K562 (cell line): ENCODE measurements at regions not wholly inside any gene's neighbourhood (a gene's known extent, or its start where the extent isn't known, plus 50 kb on each side); places are given as distances from the start of the nearest gene placed in this dataset.

Experiments
- ATAC-seq: fragments of 200-7000 bp; cut with Tn5 transposase; 3 replicates; pipeline ENCODE4 v1.9.1; 2020; ENCODE audit warnings: moderate library complexity
- BruUV-seq: library from RNA; stranded (reverse); fragments of 400-500 nt; replicated peaks from 2 replicates; lab custom pipeline; 2021; lab: Mats Ljungman, UMichigan
- CTCF ChIA-PET: fragments of 300-600 bp; formaldehyde crosslinking; extraction: SDS; loops from one replicate; lab custom pipeline; 2021; ENCODE audit warnings: low intra/inter-chr PET ratio; lab: Yijun Ruan, JAX
- POLR2A ChIA-PET: fragments of 300-600, 350-650 bp; sonication (Branson Sonifier 250); formaldehyde crosslinking; extraction: SDS; loops from one replicate; lab custom pipeline; 2021; ENCODE audit warnings: antibody characterized with exemption, inconsistent platforms; lab: Yijun Ruan, JAX
- DNase-seq, 4 experiments: peaks; one replicate each; pipeline versions ENCODE4 v3.0.0 to v3.0.0-alpha.2; 2011 to 2018; ENCODE audit warnings: low spot score in 3 of 4, mixed read lengths in 3 of 4; ENCODE audit errors: extremely low read depth in 1 of 4
- FAIRE-seq: peaks from 2 replicates; lab custom pipeline; 2011; peaks lifted over from hg19 to GRCh38; lab: Jason Lieb, UNC
- H2AFZ ChIP-seq: 2 replicates; pipeline ENCODE4 v1.6.0; 2011; ENCODE audit warnings: low read depth, low read length, control low read depth, inconsistent platforms
- H3K27ac ChIP-seq: fragments of 200-600 bp; 3 replicates; pipeline ENCODE4 v1.8.0; 2011; ENCODE audit warnings: low read depth, mild to moderate bottlenecking, control low read depth, inconsistent platforms, low read length, moderate library complexity, mixed read lengths; ENCODE audit errors: extremely low read depth
- H3K27me3 ChIP-seq, 2 experiments: fragments of 300-600 bp in 1 of 2; 2 replicates in 1 of 2; 3 replicates in 1 of 2; pipeline versions ENCODE4 v1.6.0 to v1.8.0; 2011; ENCODE audit warnings: inconsistent platforms in 2 of 2, low read length in 2 of 2, mild to moderate bottlenecking in 1 of 2, mixed read lengths in 1 of 2, moderate library complexity in 1 of 2; ENCODE audit not compliant: control insufficient read depth in 2 of 2, insufficient read depth in 2 of 2
- H3K36me3 ChIP-seq: fragments of 300-600 bp; 3 replicates; pipeline ENCODE4 v1.8.0; 2011; ENCODE audit warnings: mild to moderate bottlenecking, low read length, inconsistent platforms; ENCODE audit not compliant: control insufficient read depth, insufficient read depth
- H3K4me1 ChIP-seq, 2 experiments: fragments of 200-600 bp in 1 of 2; replicated peaks in 1 of 2; 2 replicates in 1 of 2; 3 replicates in 1 of 2; pipeline versions ENCODE4 v1.5.1 to v1.8.0; 2011; ENCODE audit warnings: inconsistent platforms in 2 of 2, low read length in 2 of 2, mild to moderate bottlenecking in 1 of 2, mixed read lengths in 1 of 2, moderate library complexity in 1 of 2; ENCODE audit not compliant: control insufficient read depth in 2 of 2, insufficient read depth in 2 of 2
- H3K4me2 ChIP-seq: 2 replicates; pipeline ENCODE4 v1.6.1; 2011; ENCODE audit warnings: low read length, control low read depth, inconsistent platforms, mixed read lengths; ENCODE audit not compliant: insufficient read depth
- H3K4me3 ChIP-seq: fragments of 200-600 bp; sonication (generic), shearing (Covaris generic); 2 replicates; pipeline ENCODE4 v1.5.1; 2016; ENCODE audit warnings: control low read depth, inconsistent platforms
- H3K79me2 ChIP-seq: fragments of 200-600 bp; 3 replicates; pipeline ENCODE4 v1.8.0; 2011; ENCODE audit warnings: low read length, inconsistent platforms; ENCODE audit not compliant: control insufficient read depth, insufficient read depth
- H3K9ac ChIP-seq, 2 experiments: 2 replicates each; pipeline versions ENCODE4 v1.6.0 to v1.6.1; 2011; ENCODE audit warnings: low read depth in 2 of 2, low read length in 2 of 2, control low read depth in 1 of 2, inconsistent platforms in 1 of 2, mild to moderate bottlenecking in 1 of 2, mixed read lengths in 1 of 2; ENCODE audit not compliant: insufficient read depth in 1 of 2
- H3K9me1 ChIP-seq: one replicate; pipeline ENCODE4 v1.6.0; 2011; ENCODE audit warnings: inconsistent platforms, mild to moderate bottlenecking, low read length, moderate library complexity; ENCODE audit not compliant: control insufficient read depth, insufficient read depth
- H3K9me3 ChIP-seq: replicated peaks from 2 replicates; pipeline ENCODE4 v1.5.1; 2011; ENCODE audit warnings: low read depth, low read length, inconsistent platforms; ENCODE audit not compliant: control insufficient read depth, insufficient read depth
- H4K20me1 ChIP-seq: replicated peaks from 2 replicates; pipeline ENCODE4 v1.6.1; 2011; ENCODE audit warnings: low read length, inconsistent platforms, mixed read lengths; ENCODE audit not compliant: control insufficient read depth, insufficient read depth
- FUS ChIP-seq: fragments of 200-400 bp; formaldehyde crosslinking; optimal IDR thresholded peaks from 2 replicates; pipeline ENCODE3; 2017; ENCODE audit warnings: low read depth, low read length
- KLF10 ChIP-seq: fragments of 250-450 bp; sonication (Bioruptor Pico); IDR thresholded peaks from 2 replicates; pipeline ENCODE4 v1.6.1; 2021; ENCODE audit warnings: matching md5 sums
- NCOA4 ChIP-seq: fragments of 450-650 bp; IDR thresholded peaks from 2 replicates; pipeline ENCODE4 v1.6.1; 2018; ENCODE audit warnings: mild to moderate bottlenecking; ENCODE audit not compliant: partially characterized antibody
- RFX5 ChIP-seq: IDR thresholded peaks from 2 replicates; pipeline ENCODE4 v1.6.1; 2011; ENCODE audit warnings: low read depth, mild to moderate bottlenecking, improper control_type of control experiment, low read length
- RUNX1 ChIP-seq: sonication (generic); IDR thresholded peaks from 2 replicates; pipeline ENCODE4 v1.6.1; 2016; ENCODE audit warnings: antibody characterized with exemption, low read depth
- SP2 ChIP-seq: IDR thresholded peaks from 2 replicates; pipeline ENCODE4 v1.6.1; 2011; ENCODE audit warnings: mild to moderate bottlenecking, low read depth, low read length, moderate library complexity; ENCODE audit not compliant: poor library complexity, severe bottlenecking; ENCODE audit errors: extremely low read depth
- U2AF2 ChIP-seq: fragments of 200-400 bp; formaldehyde crosslinking; optimal IDR thresholded peaks from 2 replicates; pipeline ENCODE3; 2017; ENCODE audit warnings: low read depth, mild to moderate bottlenecking, low read length
- ZBTB7A ChIP-seq: IDR thresholded peaks from 2 replicates; pipeline ENCODE4 v1.6.1; 2011; ENCODE audit warnings: low read depth, mild to moderate bottlenecking, low read length, moderate library complexity, borderline replicate concordance; ENCODE audit not compliant: control insufficient read depth
- WGBS: fragments of 100-300 bp; shearing (Covaris generic); methylation state at CpG from one replicate; pipeline ENCODE4 v1.1.6; 2016; ENCODE audit warnings: low coverage, mixed read lengths; ENCODE audit not compliant: insufficient coverage; ENCODE audit errors: missing lambda C conversion rate; 5-methylcytosine and 5-hydroxymethylcytosine counted together
- in situ Hi-C: fragments of 300-500 bp; cut with MboI; formaldehyde crosslinking; loops from 4 replicates; pipeline ENCODE4 v1.15.0; 2018; ENCODE audit warnings: inconsistent platforms, mixed read lengths
- intact Hi-C: fragments of 100-400 bp; cut with micrococcal nuclease; formaldehyde crosslinking; loops from 2 replicates; pipeline ENCODE4 v1.14.2; 2022
- TF ChIP-seq, protein P1 (sequence below): sonication (generic); formaldehyde crosslinking; IDR thresholded peaks from 2 replicates; pipeline ENCODE4 v1.8.1; 2023; ENCODE audit warnings: mild to moderate bottlenecking, missing genetic modification reagents
- TF ChIP-seq, protein P2 (sequence below): fragments of 150-350 bp; conservative IDR thresholded peaks from 2 replicates; pipeline ENCODE4 v1.6.1; 2014; ENCODE audit warnings: low read length
- TF ChIP-seq, protein P3 (sequence below): fragments of 450-650 bp; IDR thresholded peaks from 2 replicates; pipeline ENCODE4 v1.6.1; 2016; ENCODE audit warnings: borderline replicate concordance

DNA sequence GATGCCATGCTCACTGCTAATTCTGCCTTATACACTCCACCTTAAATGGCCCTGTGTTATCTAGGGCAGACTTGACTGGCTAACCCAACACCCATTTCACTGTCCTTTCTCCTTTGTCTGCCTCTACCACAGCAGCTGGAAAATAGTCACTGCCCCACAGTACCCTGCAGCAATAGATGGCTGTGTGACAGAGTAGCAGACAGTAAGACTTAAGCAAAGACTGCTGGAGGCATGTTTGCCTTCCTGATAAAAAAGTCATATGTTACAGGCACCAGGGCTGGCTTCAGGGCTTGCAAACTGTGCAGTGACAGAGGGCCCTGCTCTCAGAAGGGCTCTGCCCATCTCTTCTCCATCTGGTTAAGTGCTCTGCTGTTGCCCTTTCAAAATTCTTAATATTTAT lies 332.6 kb upstream of the GHITM start:
- H3K36me3 ChIP-seq: no peaks in the 10 kb centered on the region
- H3K4me2 ChIP-seq: no peak overlapping the region
- H3K9ac ChIP-seq: no peak overlapping the region
- intact Hi-C loops (no loop called here), in situ Hi-C loops (no loop called here)
- BruUV-seq: no TSS peak
- H3K27me3 ChIP-seq: no peaks in the 10 kb centered on the region
- POLR2A ChIA-PET: no interaction called here
- no peaks in the 10 kb centered on the region for H3K9me1 ChIP-seq
- no peaks in the 10 kb centered on the region for H3K4me1 ChIP-seq
- no peaks in the 10 kb centered on the region for H3K79me2 ChIP-seq
- H4K20me1 ChIP-seq: no peaks in the 10 kb centered on the region
- no peak for FAIRE-seq
- H3K27ac ChIP-seq: no peak overlapping the region
- no peak for TF ChIP-seq ZBTB7A
- TF ChIP-seq NCOA4: no peak
- no peak overlapping the region for H3K4me3 ChIP-seq
- no peak overlapping the region for H2AFZ ChIP-seq
- H3K9me3 ChIP-seq: no peaks in the 10 kb centered on the region
- CTCF ChIA-PET: no interaction called here
- DNase-seq: no peak
- no peak for ATAC-seq

DNA sequence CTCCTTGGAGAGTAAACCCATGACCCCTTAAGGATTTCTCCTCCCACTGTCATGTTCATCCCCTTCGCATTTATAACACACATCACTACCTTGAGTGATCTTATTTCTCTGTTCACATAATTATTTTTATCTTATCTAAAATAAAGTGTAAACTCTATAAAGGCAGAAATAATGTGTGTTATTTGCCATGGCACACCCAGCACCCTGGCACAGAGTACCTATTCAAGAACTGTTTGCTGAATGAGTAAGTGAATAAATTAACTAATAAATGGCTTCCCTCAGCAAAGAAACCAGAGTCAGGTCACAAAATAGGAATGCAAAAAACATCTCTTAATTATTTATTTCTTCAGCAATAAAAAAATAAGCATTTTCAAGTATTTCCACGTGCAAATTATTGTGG lies 330.3 kb upstream of the GHITM start:
- no peak overlapping the region for H3K9ac ChIP-seq
- no peak overlapping the region for H3K4me3 ChIP-seq
- no TSS peak for BruUV-seq
- in situ Hi-C loops (no loop called here), intact Hi-C loops (no loop called here)
- H3K4me2 ChIP-seq: no peak overlapping the region
- no peaks in the 10 kb centered on the region for H3K27me3 ChIP-seq
- POLR2A ChIA-PET: no interaction called here
- ATAC-seq: no peak
- CTCF ChIA-PET: no interaction called here
- no peaks in the 10 kb centered on the region for H3K4me1 ChIP-seq
- no peak overlapping the region for H3K27ac ChIP-seq
- no peaks in the 10 kb centered on the region for H4K20me1 ChIP-seq
- 3% methylated on average over 2 of the region's 2 CpGs for WGBS
- no peaks in the 10 kb centered on the region for H3K9me1 ChIP-seq
- no peaks in the 10 kb centered on the region for H3K79me2 ChIP-seq
- H3K9me3 ChIP-seq: no peaks in the 10 kb centered on the region
- no peak overlapping the region for H2AFZ ChIP-seq
- DNase-seq: no peak
- H3K36me3 ChIP-seq: no peaks in the 10 kb centered on the region
- no peak for FAIRE-seq
- TF ChIP-seq FUS (no peak), RFX5 (no peak), U2AF2 (no peak), KLF10 (no peak), RUNX1 (no peak), SP2 (no peak)
- TF ChIP-seq, protein P1, sequence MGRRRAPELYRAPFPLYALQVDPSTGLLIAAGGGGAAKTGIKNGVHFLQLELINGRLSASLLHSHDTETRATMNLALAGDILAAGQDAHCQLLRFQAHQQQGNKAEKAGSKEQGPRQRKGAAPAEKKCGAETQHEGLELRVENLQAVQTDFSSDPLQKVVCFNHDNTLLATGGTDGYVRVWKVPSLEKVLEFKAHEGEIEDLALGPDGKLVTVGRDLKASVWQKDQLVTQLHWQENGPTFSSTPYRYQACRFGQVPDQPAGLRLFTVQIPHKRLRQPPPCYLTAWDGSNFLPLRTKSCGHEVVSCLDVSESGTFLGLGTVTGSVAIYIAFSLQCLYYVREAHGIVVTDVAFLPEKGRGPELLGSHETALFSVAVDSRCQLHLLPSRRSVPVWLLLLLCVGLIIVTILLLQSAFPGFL: no peak
- TF ChIP-seq, protein P2, sequence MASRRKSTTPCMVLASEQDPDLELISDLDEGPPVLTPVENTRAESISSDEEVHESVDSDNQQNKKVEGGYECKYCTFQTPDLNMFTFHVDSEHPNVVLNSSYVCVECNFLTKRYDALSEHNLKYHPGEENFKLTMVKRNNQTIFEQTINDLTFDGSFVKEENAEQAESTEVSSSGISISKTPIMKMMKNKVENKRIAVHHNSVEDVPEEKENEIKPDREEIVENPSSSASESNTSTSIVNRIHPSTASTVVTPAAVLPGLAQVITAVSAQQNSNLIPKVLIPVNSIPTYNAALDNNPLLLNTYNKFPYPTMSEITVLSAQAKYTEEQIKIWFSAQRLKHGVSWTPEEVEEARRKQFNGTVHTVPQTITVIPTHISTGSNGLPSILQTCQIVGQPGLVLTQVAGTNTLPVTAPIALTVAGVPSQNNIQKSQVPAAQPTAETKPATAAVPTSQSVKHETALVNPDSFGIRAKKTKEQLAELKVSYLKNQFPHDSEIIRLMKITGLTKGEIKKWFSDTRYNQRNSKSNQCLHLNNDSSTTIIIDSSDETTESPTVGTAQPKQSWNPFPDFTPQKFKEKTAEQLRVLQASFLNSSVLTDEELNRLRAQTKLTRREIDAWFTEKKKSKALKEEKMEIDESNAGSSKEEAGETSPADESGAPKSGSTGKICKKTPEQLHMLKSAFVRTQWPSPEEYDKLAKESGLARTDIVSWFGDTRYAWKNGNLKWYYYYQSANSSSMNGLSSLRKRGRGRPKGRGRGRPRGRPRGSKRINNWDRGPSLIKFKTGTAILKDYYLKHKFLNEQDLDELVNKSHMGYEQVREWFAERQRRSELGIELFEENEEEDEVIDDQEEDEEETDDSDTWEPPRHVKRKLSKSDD: no peak
- TF ChIP-seq, protein P3, sequence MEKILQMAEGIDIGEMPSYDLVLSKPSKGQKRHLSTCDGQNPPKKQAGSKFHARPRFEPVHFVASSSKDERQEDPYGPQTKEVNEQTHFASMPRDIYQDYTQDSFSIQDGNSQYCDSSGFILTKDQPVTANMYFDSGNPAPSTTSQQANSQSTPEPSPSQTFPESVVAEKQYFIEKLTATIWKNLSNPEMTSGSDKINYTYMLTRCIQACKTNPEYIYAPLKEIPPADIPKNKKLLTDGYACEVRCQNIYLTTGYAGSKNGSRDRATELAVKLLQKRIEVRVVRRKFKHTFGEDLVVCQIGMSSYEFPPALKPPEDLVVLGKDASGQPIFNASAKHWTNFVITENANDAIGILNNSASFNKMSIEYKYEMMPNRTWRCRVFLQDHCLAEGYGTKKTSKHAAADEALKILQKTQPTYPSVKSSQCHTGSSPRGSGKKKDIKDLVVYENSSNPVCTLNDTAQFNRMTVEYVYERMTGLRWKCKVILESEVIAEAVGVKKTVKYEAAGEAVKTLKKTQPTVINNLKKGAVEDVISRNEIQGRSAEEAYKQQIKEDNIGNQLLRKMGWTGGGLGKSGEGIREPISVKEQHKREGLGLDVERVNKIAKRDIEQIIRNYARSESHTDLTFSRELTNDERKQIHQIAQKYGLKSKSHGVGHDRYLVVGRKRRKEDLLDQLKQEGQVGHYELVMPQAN: no peak
